GM18858 (cell line): ENCODE measurements at regions not wholly inside any gene's neighbourhood (a gene's known extent, or its start where the extent isn't known, plus 50 kb on each side); places are given as distances from the start of the nearest gene placed in this dataset.
"Not testable (repeated sequence)": the region's sequence is repeated elsewhere in the genome, so short reads cannot be mapped to it uniquely, and the experiment has no call there.

ENCODE experiments used
- ATAC-seq: cut with Tn5 transposase; IDR thresholded peaks from one replicate; pipeline ENCODE4 v1.9.1; 2021; ENCODE audit not compliant: unreplicated experiment

DNA sequence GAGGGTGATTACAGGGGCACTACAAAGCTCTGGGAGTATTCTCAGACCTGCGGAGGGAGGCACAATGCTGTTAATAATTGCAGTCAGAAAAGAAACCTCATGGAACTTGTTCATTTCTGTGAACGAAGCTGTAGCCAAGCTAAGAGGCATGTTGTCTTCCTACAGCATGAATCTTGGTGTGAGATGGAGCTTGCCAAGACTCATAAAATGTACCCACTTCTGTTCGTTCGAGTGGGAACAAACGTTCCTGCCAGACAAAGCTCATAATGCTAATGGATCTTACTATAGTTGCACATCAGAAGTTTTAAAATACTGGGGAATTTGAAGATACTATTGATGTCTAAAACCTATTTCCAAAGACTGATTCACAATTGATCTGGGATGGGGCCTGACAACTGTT, 489.1 kb downstream of the ZEB2 start:
- ATAC-seq, result no peak

DNA sequence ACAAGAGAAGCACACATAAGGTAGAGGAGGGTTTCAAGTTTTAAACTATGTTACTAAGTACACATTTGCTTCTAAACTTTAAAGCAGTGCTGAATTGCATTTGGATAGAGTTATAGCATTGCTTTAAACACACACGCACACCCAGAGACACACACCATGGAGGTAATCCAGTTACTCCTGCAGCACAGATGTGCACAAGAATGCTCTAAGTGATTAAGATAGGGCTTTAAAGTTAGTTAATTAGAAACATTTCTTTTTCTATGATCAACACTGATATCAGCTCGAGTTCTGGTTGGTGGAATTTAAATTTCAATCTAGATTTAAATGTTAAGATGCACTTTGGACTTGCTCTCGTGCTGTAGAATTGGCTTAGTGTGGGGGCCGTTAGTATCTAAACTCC, 492.3 kb downstream of the ZEB2 start:
- ATAC-seq, result no peak

DNA sequence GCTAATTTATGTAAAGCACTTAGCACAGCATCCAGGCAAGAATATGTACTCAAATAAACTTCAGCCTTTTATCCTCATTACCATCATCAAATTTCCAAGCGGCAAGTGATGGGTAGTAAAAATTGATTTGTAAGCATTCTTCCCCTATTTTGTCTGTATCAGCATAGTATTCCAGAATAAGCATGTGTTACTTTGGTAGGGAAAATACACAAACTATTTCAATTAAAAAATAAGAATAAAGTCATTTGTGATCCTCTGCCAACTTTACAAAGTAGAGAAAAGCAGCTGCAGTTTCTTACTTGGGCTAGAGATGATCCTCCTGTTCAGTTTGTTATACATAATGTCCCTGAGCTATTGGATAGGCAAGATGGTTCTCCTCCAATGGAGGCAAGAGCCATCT, 493.2 kb downstream of the ZEB2 start:
- no peak for ATAC-seq

DNA sequence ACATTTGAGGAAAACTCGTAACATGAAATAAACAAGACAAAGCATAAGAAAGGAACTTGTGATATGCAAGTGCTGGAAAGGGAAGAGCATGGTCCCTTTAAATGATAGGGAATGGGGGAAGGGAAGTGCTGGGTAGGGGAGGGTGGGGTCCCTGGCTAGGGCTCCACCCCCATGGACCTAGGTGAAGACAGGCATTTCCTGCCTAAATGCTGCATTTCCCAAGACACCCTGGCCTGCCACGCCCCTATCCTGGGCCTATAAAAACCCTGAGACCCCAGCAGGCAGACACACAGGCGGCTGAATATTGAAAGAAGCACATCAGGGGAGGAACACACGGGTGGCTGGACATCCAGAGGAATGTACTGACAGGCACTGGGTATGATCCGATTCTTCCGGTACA, 499.9 kb downstream of the ZEB2 start:
- no peak for ATAC-seq

DNA sequence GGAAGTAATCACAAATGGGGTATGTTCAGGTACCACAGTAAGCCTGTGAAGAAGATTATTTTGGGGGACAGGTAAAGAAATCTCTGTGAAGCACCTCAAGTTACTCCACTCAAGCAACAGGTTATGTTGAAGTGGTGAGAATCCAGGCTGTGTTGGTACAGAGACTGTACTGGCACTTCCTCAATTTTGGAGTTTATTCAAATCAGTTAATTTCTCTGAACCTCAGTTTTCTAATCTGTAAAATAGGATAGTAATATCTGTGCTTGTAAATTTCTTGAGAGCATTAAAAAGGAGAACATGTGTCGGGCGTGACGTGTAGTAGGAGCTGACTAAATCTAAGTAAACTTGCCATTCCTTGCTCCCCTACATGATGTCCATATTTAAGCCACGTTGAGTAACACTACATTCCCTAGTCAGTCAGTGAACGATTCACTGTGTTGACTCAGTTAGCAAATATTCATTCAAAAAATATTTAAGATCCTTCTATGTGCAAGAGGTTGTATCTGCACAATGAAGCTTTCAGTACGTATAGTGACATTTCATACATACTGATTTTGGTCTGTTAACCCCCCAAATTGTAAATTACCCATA, 504.2 kb downstream of the ZEB2 start:
- ATAC-seq, result no peak

DNA sequence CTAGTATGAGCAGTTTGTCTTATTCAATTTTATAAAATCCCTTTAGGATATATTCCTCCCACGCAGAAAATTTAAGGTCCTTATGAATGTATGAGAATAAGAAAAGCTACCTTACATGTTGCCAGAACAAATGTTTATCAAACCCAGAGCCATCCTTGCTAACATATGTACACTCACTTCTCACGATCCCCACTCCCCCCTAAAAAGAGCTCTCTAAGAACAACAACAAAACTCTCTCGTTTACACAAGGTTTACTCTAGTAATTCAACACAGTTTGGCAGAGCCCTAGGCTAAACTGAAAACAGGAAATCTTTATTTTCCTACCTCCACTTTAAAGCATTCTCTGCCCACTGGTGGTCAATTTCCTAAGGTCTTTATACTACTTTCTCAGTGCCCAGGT, 504.9 kb downstream of the ZEB2 start:
- no peak for ATAC-seq

DNA sequence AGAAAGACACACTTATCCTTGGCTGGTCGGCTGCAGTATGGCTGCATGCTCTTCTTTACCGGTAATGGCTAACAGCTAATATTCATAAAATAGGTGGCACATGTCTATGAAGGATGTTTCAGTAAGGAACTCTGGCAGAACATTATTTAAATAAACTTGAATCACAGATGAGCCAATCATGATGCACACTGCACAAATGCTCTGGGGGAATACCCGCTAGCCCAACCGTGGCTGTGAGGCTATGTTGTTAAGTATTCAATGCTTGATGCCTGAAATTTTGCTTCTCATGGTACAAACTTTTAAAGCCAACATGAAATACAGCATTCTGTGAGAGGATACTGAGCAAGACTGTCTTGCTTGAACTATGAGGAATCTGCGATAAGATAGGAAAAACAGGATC, 505.8 kb downstream of the ZEB2 start:
- no peak for ATAC-seq

DNA sequence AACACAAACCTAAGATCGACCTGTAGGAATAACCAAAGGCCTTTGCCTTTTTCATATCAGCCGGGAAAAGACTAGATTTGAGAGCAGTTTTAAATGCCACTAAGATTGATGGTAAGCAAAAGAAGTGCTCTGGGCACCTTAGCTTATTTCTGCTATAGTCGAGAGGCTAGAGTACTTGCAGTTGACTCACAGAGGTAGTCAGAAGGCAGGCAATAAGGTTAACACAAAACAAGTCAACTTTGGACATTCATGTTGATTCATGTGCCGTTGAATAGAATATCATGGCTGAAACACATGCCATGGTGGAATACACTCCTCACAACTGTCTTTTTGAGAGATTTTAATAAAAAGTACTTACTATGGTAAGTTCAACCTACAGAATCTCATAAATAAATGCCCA, 507.6 kb downstream of the ZEB2 start:
- ATAC-seq, result no peak

DNA sequence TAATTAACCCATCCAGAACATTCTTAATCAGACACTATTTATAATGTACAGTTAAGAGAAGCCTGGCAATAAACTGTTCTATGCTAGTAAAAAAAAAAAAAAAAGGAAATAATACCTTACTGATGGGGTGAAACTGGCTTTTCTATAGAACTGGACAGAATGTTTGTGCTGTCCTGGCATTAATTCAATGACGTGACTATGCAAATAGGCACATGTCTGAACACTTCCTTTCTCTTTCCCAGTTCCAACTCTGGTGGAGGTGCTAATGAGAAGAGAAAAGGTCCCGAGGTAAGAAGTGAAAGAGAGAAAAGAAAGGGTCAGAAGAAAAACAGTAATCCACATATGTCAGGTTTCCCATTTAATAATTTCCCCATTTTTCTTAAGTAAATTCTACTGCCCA, 508.4 kb downstream of the ZEB2 start:
- no peak for ATAC-seq

DNA sequence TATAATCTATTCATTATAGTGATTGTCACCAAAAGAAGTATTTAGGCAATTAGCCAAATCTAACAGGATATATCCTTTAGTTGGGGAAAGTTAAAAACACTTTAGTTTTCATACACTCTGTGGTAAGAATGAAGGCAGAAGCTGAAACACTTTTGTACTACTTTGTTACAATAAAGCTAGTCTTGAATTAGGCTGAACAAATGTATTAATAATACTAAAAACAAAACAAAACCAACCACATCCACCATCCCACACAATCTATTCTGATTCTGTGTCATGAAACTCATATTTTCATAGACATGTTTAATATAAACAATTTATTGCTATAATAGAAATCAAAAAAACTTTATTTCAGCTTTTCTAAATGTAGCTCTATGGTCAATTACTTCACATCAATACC, 508.8 kb downstream of the ZEB2 start:
- ATAC-seq, result no peak

DNA sequence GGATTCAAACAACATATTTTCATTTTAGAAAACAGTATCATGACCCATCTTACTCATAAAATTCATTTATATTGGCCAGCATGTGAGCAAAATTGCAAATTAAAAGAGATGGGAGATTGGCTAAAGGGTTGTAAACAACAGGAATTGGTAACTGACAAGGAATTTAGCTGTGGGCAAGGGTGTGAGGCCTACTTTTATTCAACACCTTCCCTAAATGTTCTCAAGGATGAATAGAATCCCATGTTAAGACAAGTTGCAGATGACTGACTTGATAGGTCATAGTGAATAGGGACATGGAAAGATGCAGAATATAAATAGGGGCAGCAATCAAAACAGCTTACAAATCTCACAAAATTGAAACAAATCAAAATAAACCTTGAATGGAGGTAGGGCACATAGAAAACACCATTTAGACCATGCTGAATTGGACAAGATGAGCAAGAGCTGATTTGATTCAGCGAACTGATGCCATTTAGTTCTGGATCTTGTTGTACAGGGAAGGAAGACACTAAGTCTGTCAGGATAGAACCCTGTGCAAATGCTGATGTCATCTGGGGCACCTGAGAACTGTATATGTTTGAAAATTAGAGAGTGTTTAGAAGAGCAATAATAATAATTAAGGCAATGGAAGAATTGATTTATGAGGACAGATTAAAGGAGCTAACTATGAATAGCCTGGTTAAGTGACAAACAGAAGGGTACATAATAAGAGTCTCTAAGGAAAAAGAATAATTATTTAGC, 509.7 kb downstream of the ZEB2 start:
- no peak for ATAC-seq

DNA sequence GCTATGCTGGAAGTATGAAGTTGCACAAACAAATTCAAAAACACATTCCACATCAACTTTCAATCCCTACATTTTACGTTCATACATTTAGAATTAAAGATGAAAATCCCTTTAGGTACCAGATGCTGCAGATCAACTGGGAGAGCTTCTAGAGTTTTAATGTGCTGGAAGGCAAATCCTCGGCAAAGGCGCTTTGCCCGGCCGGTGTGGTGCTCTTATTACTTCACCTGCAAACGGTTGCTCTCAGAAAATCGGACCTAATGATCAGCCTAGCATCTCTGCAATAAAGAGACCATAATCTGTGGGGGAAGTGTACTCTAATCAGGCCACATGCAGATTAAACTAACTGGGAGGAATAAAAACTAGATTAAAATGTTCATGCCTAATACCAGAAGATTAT, 513.8 kb downstream of the ZEB2 start:
- no peak for ATAC-seq

DNA sequence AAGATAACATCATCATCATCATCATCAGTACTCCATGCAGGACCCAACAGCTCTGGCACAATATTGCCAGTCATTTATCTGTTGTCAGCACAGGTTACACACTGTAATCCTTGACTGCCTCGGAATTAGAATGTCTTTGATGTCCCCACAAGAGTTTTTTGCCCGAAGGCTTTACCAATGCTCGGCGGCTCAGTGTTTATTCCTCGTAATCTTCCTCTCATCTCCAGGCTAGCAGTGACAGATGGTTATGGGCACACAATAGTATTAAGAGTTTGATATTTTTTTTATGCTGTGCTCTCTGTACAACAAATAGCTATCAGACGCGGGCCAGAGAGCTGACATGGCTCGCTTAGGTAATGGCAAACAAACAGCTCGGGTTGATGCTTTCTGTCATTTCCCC, 515.2 kb downstream of the ZEB2 start:
- no peak for ATAC-seq

DNA sequence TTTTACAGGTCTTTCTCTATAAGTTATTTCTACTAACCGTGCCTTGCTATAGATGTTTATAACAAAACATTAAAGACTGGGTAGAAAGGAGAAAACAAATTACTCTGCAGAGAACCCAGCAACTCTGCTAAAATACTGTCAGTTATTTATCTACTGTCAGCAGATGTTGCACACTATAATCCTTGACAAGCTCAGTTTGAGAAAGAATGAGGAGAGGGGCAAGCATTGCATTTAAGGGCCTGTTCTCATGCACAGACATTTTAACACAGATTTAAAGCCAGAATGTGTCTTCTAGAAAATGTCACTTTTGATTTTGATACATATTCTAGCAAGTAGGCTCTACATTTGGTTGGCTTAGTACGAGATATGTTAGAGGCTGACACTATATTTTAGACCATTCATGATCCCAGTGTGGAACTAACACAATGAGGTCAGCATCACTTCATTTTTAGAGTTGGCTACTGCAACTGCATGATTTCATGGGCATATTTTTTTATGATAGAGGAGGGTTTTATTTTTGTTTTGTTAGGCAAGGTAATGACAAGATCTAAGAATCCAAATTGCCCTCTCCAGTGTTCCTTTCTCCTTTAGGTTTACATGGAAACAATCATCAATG, 516.4 kb downstream of the ZEB2 start:
- ATAC-seq, result no peak

DNA sequence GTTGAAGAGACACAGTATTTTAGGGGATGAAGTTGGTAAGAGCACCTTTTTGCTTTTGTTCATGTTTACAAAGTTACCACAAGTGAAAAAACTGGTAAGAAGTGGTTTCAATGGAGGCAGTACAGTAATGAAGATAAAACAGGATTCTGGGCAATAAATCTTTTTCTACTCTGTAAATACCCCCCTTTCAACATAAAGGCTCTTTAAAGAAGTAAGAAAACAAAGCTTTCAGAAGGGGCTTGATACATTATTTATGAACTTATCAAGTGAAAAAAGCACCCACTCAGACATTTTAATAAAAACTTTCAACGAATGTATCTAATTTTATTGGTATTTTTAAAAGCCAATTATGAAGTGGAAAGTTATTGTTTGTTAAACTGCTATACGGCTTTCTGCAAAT, 522.9 kb downstream of the ZEB2 start:
- ATAC-seq, result no peak

DNA sequence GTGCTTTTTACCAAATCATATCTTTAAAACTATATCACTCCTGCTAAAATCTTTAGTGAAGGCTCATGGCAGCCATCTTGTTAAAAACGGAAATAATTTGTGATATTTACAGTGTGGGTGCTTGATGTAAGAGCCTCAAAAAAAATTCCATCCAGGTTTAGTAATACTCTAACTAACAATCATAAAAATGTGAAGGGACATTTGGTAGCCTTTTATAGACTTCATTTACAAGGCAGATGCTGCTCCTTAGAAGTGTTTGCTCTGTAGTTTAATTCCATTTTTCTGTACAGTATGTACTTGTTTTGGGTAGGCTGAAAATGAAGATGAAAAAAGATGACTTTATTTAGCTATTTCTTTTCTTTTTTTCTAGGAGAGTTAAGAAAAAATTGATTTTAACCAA, 525.0 kb downstream of the ZEB2 start:
- no peak for ATAC-seq

DNA sequence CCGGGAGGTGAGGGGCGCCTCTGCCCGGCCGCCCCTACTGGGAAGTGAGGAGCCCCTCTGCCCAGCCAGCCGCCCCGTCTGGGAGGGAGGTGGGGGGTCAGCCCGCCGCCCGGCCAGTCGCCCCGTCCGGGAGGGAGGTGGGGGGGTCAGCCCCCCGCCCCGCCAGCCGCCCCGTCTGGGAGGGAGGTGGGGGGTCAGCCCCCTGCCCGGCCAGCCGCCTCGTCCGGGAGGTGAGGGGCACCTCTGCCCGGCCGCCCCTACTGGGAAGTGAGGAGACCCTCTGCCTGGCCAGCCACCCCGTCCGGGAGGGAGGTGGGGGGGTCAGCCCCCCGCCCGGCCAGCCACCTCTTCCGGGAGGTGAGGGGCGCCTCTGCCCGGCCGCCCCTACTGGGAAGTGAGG, 528.3 kb downstream of the ZEB2 start:
- ATAC-seq, result not testable (repeated sequence)

DNA sequence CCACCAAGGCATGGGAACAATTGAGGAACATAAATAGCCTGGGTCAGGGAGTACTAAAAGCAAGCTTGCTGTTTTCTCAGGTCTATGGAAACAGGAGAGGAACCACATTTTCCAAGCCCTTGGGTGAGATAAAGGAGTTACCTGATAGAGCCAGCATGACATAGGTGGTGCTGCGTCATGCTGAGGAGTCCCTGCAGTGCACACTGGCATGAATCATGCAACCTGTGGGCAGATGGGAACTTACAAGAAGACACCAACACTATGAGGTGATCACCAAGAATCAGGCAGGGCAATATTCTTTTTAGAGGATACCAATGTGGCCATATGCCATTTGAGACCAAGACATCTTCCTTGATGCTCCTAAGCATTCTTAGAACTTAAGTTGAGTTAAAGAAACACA, 531.8 kb downstream of the ZEB2 start:
- no peak for ATAC-seq

DNA sequence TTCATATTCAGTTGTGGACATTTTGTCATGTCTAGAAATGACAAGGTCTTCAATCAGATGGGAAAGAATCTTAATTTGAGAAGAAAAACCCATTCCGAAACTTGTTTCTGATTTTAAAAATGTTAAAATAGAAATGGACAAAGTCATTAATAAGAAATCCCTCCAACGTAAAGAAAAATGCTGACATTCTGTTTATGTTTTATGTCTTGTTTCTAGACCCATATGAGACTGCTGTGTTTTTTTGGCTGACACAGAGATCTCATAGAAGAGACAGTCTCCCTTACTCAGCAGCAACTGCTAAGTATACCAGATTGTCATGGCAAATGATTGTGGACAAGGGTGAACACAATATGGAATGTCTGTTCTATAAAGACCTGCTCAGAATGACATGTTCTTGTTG, 538.5 kb downstream of the ZEB2 start:
- ATAC-seq, result no peak

DNA sequence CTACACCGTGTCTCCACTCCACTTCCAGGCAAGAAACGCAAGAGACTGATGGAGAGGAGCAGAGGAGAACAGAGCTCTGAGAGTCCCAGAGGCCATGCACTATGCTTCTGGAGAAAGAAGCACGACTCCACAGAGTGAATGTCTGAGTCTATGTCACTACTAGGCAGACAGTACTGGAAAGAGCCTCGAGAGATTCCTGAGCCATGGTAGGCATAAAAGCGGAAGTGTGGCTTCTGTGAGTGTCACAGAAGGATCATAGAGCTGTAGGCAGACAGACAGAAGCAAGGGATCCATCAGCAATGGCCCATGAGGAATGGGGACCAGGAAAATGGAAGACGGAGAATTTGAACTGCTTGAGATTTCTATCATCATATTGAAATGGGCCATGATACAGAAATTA, 542.6 kb downstream of the ZEB2 start:
- no peak for ATAC-seq

DNA sequence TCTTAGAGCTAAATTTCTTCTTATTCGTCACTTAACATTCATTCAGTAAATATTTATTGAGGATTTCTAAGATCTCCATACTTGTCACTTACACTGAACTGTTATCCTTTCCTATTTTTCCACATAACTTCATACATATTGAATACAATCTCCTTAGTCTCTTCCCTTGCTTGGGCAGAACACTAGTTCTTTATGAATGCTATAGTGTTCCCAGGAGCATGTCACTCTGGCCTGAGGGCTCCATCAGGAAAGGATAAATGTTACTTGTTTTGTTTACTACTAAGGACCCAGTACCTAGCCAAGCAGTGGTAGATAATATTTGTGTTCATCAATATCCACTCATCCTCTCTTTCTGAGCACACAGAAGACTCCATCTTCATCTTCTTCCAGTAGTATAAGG, 544.7 kb downstream of the ZEB2 start:
- ATAC-seq, result no peak

DNA sequence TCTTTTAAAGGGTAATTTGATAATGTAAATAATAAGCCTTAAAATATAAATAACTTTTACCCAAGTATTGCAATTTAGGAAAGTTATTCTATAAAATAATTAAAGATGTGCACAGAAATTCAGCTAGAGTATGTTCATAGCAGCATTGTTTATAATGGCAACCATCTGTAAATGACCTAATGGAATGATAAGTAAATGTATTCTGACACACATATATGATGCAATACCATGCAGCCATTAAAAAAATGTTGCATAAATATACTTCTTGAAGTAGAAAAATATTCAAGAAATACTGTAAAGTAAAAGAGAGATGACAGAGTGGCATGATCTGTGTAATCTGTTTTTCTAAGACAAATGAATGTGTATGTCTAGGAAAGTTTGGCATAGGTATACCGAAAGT, 545.7 kb downstream of the ZEB2 start:
- no peak for ATAC-seq

DNA sequence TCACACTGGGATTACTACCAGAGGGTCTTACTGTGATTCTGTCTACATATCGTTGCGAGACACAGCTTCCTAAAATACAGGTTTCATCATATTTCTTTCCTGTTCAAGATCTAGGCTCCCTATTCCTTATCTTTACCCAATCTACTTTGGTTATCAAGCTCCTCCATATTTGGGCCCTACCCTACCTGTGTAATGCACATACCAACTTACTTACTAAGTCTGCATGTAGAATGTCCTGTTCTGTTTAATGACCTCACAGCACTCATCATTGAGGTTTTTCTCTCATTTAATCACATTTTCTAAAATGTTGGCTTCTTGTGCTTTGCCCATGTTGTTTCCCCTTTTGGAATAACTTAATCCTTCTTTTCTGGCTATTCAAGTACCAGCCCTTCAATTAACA, 551.1 kb downstream of the ZEB2 start:
- ATAC-seq, result no peak
